ENCODE measurements at regions not wholly inside any gene's neighbourhood (a gene's known extent, or its start where the extent isn't known, plus 50 kb on each side); places are given as distances from the start of the nearest gene placed in this dataset.
A peak's percentile ranks its signal among the peaks of the same experiment; 100 is the strongest.
"Not testable (repeated sequence)": the region's sequence is repeated elsewhere in the genome, so short reads cannot be mapped to it uniquely, and the experiment has no call there.

DNA sequence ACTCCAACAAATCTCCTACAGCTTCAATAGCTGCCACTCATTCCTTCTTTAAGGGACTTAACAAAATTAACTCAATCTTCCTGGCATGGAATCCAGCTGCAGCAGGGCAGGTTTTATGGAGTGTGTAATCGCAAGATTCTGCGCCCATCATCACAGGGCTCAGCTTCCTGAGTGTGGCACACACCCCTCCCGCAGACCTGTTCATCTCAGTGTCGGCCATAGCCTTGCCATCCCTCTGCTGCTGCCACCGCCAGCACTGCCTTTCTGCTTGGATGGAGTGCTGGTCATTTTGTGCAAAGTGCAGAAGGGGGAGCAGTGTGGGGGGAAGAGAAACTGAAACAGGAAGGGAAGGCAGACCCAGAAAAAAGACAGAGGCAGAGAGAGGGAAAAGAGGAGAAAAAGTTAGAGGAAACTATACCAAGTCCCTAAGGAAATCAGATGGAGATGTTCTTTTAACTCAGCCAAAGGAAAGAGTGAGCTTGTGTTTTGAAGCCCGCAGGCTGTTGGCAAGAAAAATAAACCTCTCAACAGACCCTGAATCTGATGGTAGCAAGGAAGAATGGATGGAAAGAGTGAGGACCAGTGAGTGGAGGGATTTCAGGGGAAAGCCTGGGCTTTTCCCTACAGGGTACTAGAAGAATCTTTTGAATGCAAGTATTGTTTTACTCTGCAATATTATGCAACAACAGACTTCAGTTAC lies 324.2 kb downstream of the SEC16B start:
- DNase-seq (ENCODE audit: low spot score) = no peak

DNA sequence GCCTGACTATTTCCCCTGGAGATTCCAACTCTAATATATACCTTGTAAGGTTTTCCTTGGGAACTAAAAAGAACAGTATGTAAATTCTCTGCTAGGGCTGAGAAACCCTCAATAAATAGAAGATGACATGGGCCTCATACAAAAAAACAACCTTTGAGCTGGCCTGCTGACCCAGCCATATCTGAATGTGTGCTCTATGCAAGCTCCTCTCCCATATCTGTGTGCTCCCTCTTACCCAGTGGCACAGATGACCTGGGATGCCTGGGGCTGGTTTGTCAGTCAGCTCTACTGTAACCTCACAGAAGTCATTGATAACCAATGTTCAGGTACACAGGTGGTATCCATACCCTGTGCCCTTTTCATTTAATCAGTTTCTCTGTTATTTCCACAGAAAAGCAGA lies 329.2 kb downstream of the SEC16B start:
- no peak for DNase-seq (ENCODE audit: low spot score)

DNA sequence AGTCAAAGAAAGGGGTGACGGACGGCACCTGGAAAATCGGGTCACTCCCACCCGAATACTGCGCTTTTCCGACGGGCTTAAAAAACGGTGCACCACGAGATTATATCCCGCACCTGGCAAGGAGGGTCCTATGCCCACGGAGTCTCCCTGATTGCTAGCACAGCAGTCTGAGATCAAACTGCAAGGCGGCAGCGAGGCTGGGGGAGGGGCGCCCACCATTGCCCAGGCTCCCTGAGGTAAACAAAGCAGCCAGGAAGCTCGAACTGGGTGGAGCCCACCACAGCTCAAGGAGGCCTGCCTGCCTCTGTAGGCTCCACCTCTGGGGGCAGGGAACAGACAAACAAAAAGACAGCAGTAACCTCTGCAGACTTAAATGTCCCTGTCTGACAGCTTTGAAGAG lies 335.7 kb downstream of the SEC16B start:
- DNase-seq (ENCODE audit: low spot score) = not testable (repeated sequence)

DNA sequence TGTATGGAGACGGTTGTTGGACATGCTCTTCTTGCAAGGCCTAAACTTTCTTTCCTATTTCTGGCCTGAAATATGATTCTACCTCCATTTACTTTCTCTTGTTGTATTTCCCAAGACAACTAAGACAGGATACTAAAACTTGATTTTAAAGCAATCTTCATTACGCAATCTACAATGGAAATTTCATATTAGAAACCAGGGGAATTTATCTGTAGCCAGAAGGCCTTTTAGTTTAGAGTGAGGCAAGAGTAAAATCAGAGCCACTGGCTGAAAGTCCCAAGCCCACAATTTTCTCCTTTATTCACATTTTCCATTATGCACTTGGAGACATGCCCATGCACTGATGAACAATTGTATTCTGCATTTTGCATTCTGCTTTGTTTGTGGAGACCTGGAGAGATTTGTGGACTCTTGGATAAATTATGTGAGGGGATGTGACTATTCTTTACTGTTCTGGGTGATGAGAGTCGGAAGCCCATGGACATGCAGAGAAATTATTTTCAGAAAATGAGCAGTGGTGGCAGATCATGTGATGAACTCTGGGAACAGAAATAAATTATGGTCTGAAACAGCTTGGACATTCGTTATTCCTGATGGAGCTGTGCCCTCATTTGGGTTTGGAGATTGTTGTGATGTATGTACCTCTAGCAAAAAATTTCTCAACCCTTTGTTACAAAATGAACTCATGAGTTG lies 336.8 kb downstream of the SEC16B start:
- DNase-seq (ENCODE audit: low spot score) = no peak

DNA sequence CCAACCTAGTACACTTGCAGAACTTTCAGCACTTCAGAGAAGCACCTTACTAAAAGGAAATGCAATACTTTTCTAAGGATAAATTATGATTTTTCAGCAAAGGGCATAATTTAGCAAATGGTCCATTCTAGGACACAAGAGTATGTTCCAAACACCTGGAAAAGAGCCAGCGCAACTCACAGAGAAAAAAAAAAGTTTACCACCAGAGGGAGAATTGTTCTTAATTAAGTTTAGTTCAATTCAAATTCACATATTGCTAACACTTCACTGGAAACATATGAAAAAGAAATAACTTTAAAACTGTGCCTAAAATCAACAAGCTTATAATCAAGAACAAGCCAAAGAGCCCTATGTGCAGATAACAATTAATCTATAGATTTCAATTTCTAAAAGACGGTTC lies 338.1 kb downstream of the SEC16B start:
- no peak for DNase-seq (ENCODE audit: low spot score)

DNA sequence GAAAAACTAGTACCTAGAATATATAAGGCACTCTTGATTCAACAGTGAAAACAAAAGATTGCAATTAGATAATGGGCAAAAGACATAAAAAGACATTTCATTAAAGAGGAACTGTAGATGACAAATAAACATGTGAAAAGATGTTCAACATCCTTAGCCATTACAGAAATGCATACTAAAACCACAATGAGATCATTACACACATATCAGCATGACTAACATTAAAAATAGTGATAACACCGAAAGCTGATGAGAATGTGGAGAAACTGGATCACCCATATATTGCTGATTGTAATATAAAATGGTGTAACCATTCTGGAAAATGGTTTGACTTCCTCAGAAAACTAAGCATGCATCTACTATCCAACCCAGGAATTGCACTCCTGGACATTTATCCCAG lies 340.3 kb downstream of the SEC16B start:
- DNase-seq (ENCODE audit: low spot score) = no peak

DNA sequence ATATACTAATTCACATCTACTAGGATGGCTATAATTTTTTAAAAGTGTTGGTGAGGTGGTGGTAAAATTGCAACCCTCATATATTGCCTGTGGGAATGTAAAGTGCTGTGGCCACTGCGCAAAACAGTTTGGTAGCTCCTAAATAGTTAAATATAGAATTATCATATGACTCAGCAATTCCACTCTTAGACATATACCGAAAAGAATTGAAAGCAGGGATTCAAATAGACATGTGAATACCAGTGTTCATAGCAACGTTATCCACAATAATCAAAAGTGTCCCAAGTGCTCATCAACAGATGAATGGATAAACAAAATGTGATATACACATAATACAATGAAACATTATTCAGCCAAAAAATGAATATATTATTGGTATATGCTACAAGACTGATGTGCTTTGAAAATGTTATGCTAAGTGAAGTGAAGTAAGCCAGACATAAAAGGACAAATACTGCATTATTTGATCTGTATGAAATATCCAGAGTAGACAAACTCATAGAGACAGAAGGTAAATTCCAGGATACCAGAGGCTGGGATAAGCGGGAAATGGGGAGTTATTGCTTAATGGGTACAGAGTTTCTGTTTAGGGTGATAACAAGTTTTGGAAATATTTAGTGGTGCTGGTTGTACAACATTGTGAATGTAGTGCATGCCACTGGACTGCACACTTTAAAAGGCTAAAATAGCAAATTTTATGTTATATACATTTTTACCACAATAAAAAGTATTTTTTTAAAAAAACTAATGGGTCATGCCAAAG lies 342.5 kb downstream of the SEC16B start:
- no peak for DNase-seq (ENCODE audit: low spot score)

DNA sequence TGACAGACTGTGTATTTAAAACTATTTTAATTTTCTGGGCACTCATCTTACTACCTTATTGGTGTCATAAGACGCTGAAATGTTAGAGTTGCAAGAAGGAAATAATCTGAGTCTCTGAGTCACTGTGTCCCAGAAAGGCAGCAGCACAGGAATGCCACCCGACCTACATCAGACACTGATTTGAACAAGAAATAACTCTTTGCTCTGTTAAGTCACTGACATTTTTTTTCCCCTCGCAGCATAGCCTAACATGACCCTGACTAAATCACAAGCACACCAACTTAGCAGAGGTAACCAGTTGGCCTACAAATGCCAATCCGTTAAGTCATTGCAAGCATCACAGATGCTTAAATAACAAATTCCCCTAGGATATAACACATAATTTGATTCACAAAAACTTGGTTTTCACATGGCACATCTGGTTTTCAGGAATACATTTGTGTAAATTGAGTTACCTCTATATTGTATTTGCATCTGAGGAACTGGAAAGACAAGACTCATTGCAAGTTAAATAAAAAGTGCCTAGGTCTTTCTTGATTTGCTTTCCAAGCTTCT lies 349.1 kb downstream of the SEC16B start:
- DNase-seq (ENCODE audit: low spot score) = peak; percentile 36

DNA sequence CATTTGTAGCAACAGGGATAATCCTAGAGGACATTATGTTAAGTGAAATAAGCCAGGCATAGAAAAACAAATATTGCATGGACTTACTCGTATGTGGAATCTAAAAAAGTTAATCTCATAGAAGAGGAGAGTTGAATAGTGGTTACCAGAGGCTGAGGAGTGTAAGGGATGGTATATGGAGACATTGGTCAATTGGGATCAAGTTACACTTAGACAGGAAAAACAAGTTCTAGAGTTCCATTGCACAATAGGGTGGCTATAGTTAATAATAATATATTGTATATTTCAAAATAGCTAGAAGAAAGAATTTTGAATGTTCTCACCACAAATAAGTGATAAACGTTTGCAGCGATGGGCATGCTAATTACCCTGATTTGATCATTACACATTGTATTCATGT lies 354.6 kb downstream of the SEC16B start:
- no peak for DNase-seq (ENCODE audit: low spot score)

DNA sequence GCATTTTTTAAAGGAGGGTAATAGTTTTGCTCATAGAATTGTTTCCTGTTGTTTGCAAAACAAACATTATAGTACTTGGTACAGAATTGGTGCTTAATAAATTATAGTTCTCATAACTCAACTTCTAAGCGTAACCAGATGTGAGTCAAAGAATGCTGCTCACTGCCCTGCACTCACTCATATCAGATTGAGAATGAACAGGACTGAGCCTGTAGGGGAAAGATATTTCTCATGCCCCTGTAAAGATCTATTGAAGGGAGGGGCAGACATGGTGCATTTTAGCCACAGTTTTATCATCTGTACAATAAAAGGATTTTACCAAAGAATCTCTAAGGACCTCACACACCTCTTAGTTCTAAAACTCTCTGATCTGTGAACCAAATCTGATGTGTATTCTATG lies 358.5 kb downstream of the SEC16B start:
- DNase-seq (ENCODE audit: low spot score) = no peak

DNA sequence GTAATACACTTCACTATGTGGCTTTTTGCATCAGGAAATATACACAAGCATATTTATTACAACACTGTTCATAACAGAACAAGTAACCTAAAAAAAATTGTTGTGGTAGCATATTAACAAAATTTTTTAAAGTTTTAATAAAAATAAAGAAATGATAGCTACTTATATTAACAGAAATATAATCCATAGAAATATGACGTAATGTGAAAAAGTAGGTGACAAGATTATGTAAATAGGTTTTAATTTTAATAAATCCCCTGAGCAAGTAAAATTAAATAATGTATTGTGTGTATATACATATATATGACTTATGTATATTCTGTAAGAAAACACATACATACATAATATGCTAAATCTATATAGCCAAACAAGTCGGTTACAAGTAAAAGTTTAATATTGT lies 359.9 kb downstream of the SEC16B start:
- DNase-seq (ENCODE audit: low spot score) = no peak

DNA sequence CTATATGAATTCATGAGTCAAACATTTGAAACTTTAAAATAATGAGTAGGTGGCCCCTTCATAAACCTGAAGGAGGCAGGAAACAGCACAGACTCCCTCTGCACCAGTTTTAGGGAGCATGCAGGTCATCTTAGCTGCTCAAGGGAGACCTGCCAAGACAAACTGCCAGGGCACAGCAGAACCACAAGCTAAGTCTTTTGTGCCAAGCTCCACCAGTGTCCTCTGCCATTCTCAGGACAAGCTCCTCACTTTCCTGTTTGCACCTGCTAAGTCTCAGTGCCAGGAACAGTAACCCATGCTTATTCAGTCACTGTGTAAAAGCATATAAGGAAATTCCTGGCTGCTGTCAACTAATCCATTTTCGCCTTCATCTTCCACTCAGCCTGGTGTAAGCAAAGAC lies 368.9 kb downstream of the SEC16B start:
- DNase-seq (ENCODE audit: low spot score) = no peak

DNA sequence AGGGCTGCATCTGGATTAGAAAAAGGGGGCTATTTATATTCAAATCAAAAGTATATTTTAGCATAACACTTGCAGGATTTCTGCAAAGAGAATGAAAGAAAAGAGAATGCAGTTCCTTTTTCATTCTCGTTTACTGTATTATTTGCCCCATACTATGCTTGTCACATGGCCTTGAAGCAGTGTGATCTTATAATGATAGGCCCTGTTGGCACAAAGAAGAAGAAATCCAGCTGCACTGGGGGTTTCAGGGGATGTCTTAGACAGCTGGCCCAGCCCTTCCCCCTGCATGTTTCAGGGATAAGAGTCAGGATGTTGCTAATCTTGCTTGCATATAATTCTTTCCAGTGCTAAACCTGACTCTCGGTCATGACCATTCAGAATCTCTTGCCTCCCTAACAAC lies 369.5 kb downstream of the SEC16B start:
- DNase-seq (ENCODE audit: low spot score) = no peak

DNA sequence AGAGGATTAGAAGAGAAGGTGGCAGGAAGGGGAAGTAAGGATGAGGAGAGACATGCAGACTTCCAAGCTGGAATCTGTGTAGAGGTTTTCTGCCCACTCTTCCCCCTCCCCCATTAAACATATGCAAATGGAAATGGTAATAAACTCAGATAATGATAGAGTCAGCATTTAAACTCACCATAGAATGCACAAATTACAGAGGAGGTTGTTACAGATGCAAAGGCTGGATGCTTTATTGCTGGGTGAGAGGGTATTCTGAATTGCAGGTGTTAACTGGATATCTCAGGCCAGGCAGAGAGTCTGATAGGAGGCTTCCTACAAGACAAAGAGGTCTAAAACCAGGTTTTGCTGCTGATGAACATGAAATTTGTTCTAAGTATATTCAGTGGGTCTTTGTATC lies 372.5 kb downstream of the SEC16B start:
- DNase-seq (ENCODE audit: low spot score) = no peak

DNA sequence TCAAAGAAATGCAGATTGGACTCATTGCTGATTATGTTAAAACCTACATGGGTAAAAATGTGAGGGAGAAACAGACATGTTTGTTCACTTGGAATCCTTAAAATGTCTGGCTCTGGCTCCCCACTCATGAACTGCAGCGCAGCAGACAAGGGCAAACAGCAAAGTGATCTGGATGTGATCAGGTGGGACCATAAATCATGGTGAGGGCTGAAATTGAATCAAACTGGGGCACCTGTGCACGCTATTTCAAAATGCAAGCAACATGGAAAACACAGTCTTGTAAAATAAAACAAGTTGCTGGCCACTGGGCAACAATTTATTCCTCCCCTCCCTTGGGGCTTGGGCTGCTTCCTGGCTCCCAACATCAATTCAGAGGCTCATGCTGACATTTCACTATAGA lies 373.4 kb downstream of the SEC16B start:
- no peak for DNase-seq (ENCODE audit: low spot score)

DNA sequence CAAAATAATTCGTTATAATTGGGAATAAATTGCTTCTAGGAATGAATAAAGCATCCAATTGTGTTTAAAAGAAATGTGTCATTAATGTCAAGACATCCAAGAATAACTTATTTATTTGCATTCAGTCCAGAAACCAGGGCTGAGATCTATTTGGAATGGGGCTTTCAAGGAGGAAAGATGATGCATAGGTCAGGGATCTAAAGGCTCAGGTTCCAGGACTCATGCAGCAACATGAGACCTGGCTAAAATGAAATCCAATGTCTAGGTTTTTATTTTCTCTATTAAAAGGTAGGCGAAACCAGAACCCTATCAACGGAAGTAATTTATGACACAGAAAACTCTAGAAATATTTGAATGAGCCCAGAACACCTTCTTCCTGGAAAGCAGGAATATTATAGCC lies 376.8 kb downstream of the SEC16B start:
- DNase-seq (ENCODE audit: low spot score) = no peak

DNA sequence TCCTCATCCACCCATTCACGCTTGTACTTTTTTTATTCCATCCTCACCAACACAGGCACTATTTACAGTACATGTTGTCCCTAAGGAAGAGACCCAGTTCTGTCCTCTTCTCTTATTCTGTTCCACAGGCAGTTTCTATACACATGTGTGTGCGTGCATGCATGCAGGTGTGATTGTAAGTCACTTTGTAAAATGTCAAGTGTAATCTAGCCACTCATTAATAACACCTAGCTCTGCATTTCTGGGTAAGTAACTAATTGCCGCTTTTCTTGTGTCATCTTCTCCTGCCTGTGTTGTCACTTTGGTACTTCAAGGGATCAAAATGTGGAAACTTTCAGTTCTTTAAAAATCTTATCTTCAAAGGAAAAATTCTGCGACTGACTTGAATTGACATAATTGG lies 377.2 kb downstream of the SEC16B start:
- no peak for DNase-seq (ENCODE audit: low spot score)

DNA sequence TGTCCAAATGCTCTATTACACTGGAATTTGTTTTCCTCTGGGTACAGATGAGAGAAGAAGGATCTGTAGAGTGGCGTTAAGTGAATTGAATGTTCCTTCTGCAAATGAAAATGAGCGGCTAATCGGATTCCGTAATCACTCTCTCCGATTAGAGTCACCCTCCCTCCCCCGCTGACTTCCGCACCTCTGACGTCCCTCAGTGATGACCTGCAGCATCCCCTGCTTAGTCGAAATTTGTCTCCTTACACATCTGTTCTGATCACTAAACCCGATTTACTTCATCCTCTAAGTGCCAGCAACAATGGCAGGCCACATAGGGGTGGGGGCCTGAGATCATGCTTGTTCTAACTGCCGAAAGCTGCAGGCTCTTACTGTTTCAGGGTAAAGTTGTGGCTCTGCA lies 378.7 kb downstream of the SEC16B start:
- no peak for DNase-seq (ENCODE audit: low spot score)

DNA sequence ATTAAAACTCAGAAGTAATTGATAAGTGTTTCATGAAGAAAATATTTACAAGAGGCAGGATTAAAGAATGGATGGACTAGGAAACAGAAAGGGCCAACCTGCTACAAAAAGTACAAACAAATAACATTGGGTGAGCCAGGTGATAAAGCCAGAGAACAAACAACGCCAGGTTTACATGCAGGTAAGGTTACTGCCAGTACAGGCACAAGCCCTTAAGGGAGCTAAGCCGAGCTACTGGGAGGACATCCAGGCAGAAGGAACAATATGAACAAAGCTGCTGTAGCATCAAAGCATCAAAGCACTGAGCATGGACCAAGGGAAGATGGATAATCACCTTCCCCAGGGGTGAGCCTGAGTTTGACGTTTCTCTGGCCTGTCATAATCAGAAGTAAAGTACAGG lies 380.7 kb downstream of the SEC16B start:
- DNase-seq (ENCODE audit: low spot score) = no peak

DNA sequence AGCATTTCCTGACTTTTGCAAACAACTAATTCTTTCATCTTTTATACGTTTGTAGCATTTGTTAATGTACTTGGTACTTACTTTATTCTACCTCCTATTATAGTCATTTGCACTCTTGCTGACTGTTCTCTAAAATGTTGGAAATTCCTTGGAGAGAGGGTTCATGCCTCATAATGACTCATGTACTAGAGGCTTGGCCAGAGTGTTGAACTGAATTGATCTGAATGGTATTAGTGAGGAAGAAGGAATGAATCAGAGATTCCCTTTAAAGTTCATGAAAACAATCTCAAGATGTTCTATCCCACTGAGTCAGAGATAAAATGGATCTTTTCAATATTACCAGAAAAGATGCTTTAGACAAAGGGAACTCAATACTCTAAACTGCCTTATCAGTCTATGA lies 383.4 kb downstream of the SEC16B start:
- no peak for DNase-seq (ENCODE audit: low spot score)

DNA sequence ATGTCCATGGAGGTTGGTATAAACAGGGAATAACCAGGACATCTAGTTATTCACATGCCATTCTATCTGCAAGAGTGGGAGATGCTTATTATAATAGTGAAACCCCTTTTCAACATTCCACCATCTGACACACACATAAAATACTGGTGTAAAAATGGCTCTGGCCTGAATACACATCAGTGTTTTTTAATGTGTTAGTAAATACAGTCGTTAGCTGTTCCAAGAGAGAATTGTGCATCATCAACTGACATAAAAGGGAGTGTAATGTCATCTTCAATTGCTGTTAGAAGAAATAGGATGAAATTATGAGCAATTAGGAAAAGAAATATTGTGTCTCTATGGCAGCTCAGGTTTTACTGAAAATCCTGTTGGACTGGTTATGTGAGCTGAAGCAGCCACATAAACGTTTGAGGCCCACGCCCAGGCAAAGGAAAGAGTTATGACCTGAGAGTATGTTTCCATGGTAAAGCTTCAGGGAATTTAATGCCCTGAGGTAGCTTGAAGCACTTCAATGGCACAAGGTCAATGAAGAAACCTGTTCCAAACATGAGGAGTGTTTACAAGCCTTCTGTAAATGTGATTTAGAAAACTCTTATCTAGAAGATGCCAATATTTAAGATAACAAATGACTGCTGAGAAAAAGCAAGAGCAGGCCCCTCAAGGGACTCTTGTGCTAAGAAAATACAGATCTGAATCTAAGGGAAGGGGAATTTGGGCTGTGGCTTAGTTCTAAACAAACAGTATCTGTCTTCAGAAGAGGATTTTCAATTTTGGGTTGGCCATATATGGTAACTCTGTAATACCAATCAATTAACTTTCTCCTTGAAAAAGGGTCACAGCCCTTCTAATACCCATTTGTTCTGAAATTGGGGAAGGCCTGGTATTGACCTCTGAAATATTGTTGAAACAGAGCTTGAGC lies 384.3 kb downstream of the SEC16B start:
- no peak for DNase-seq (ENCODE audit: low spot score)

DNA sequence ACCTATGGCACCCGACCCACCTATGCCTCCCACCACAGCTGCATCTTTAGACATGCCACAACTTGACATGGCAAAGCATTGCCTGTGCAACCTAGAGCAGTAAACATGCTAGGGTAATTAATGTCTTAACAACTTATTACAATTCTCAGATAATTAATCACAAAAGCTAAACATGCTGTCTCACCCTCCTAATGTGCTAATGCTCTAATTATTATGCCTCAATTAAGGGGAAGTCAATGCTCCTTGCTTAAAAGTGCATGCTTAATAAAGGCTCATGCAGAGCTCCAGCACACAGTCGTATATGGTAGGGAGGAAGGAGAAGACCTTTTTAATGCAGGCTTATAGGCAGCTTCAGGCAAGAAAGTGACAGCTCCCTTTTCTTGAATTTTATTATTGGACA lies 396.0 kb downstream of the SEC16B start:
- no peak for DNase-seq (ENCODE audit: low spot score)
